ENCODE measurements at regions not wholly inside any gene's neighbourhood (a gene's known extent, or its start where the extent isn't known, plus 50 kb on each side); places are given as distances from the start of the nearest gene placed in this dataset.

DNA sequence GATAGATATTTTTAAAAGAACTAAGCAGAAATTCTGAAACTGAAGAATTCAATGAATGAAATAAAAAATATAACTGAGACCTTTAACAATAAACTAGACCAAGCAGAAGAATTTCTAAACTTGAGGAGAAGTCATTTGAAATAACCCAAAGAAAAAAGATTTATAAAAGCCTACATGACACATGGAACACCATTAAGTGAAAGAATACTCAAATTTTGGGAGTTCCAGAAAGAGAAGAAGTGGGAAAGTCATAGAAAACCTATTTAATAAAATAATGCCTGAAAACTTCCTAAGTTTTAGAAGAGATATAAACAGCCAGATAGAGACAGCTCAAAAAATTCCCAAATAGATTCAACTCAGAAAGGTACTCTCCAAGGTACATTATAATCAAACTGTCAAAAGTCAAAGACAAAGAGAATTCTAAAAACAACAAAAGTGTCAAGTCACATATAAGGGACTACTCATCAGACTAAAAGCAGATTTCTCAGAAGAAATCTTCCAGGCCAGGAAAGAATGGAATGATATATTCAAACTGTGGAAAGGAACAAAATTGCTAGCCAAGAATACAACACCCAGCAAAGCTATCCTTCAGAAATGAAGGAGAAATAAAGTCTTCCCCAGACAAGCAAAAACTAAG lies 72.9 kb upstream of the GNAZ start:
- H3K4me3 ChIP-seq (ENCODE audit: low read depth, low read length): no peak overlapping the region
- no peak for DNase-seq (ENCODE audit: low read depth)
- TF ChIP-seq CTCF (IDR thresholded peaks at IDR 0.05; ENCODE audit: insufficient read depth, low read depth, low read length, missing control alignments): no peak

- TF ChIP-seq CTCF (IDR thresholded peaks at IDR 0.05; ENCODE audit: insufficient read depth, low read depth, low read length, missing control alignments): no peak
- no peak overlapping the region for H3K4me3 ChIP-seq (ENCODE audit: low read depth, low read length)
- no peak for DNase-seq (ENCODE audit: low read depth)
Measured at GRCh38 chr22:22997988-22998387, 72.3 kb upstream of the GNAZ start.

DNA sequence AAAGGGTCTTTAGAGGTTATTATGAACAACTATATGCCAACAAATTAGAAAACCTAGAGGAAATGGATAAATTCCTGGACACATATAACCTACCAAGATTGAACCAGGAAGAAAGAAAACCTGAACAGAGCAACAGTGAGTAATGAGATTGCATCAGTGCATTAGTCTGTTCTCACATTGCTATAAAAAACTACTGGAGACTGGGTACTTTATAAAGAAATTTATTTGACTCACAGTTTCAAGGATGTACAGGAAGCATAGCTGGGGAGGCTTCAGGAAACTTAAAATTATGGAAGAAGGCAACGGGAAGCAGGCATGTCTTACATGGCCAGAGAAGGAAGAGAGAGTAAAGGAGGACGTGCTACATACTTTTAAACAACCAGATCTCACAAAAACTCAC lies 70.8 kb upstream of the GNAZ start:
- no peak overlapping the region for H3K4me3 ChIP-seq (ENCODE audit: low read depth, low read length)
- DNase-seq (ENCODE audit: low read depth): no peak
- TF ChIP-seq CTCF (IDR thresholded peaks at IDR 0.05; ENCODE audit: insufficient read depth, low read depth, low read length, missing control alignments): no peak

DNA sequence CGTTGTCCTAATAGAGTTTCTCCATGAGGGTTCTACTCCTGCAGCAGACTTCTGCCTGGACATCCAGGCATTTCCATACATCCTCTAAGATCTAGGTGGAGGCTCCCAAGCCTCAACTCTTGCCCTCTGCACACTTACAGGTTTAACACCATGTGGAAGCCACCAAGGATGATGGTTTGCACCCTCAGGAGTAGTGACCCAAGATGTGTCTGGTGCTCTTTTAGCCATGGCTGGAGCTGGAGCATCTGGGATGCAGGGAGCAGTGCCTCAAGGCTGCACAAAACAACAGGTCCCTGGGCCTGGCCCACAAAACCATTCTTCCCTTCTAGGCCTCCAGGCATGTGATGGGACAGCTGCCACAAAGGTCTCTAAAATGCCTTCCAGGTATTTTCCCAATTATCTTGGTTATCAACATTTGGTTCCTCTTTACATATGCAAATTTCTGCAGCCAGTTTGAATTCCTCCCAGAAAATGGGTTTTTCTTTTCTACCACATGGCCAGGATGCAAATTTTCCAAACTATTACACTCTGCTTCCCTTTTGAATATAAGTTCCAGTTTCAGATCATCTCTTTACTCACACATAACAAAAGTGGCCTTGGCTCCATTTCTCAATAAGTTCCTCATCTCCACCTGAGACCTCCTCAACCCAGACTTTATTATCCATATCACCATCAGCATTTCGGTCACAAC lies 69.5 kb upstream of the GNAZ start:
- TF ChIP-seq CTCF (IDR thresholded peaks at IDR 0.05; ENCODE audit: insufficient read depth, low read depth, low read length, missing control alignments): no peak
- no peak overlapping the region for H3K4me3 ChIP-seq (ENCODE audit: low read depth, low read length)
- DNase-seq (ENCODE audit: low read depth): no peak

DNA sequence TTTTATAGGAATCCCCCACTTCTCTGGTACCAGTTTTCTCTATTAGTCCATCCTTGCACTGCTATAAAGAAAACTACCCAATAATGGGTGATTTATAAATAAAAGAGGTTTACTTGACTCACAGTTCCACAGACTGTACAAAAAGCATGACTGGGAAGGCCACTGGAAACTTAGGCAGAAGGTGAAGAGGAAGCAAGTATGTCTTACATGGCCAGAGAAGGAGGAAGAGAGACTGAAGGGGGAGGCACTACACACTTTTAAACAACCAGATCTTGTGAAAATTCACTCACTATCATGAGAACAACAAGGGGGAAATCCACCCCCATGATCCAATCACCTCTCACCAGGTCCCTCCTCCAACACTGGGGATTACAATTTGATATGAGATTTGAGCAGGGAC lies 68.9 kb upstream of the GNAZ start:
- no peak for TF ChIP-seq CTCF (IDR thresholded peaks at IDR 0.05; ENCODE audit: insufficient read depth, low read depth, low read length, missing control alignments)
- DNase-seq (ENCODE audit: low read depth): no peak
- no peak overlapping the region for H3K4me3 ChIP-seq (ENCODE audit: low read depth, low read length)

GRCh38 chr22:23002612-23003180 lies 67.6 kb upstream of the GNAZ start:
- H3K4me3 ChIP-seq (ENCODE audit: low read depth, low read length): no peak overlapping the region
- DNase-seq (ENCODE audit: low read depth): no peak

More at GRCh38 chr22:23002612-23003180, 67.6 kb upstream of the GNAZ start:
- TF ChIP-seq CTCF (IDR thresholded peaks at IDR 0.05; ENCODE audit: insufficient read depth, low read depth, low read length, missing control alignments): no peak
